K562 (cell line): ENCODE measurements at regions not wholly inside any gene's neighbourhood (a gene's known extent, or its start where the extent isn't known, plus 50 kb on each side); places are given as distances from the start of the nearest gene placed in this dataset.

Experiments used
- ATAC-seq: fragments of 200-7000 bp; cut with Tn5 transposase; 3 replicates; pipeline ENCODE4 v1.9.1; 2020; ENCODE audit warnings: moderate library complexity
- BruUV-seq: library from RNA; stranded (reverse); fragments of 400-500 nt; replicated peaks from 2 replicates; lab custom pipeline; 2021; lab: Mats Ljungman, UMichigan
- CTCF ChIA-PET: fragments of 300-600 bp; formaldehyde crosslinking; extraction: SDS; loops from one replicate; lab custom pipeline; 2021; ENCODE audit warnings: low intra/inter-chr PET ratio; lab: Yijun Ruan, JAX
- POLR2A ChIA-PET: fragments of 300-600, 350-650 bp; sonication (Branson Sonifier 250); formaldehyde crosslinking; extraction: SDS; loops from one replicate; lab custom pipeline; 2021; ENCODE audit warnings: antibody characterized with exemption, inconsistent platforms; lab: Yijun Ruan, JAX
- DNase-seq, 4 experiments: peaks; one replicate each; pipeline versions ENCODE4 v3.0.0 to v3.0.0-alpha.2; 2011 to 2018; ENCODE audit warnings: low spot score in 3 of 4, mixed read lengths in 3 of 4; ENCODE audit errors: extremely low read depth in 1 of 4
- FAIRE-seq: peaks from 2 replicates; lab custom pipeline; 2011; peaks lifted over from hg19 to GRCh38; lab: Jason Lieb, UNC
- H2AFZ ChIP-seq: 2 replicates; pipeline ENCODE4 v1.6.0; 2011; ENCODE audit warnings: low read depth, low read length, control low read depth, inconsistent platforms
- H3K27ac ChIP-seq: fragments of 200-600 bp; 3 replicates; pipeline ENCODE4 v1.8.0; 2011; ENCODE audit warnings: low read depth, mild to moderate bottlenecking, control low read depth, inconsistent platforms, low read length, moderate library complexity, mixed read lengths; ENCODE audit errors: extremely low read depth
- H3K27me3 ChIP-seq, 2 experiments: fragments of 300-600 bp in 1 of 2; 2 replicates in 1 of 2; 3 replicates in 1 of 2; pipeline versions ENCODE4 v1.6.0 to v1.8.0; 2011; ENCODE audit warnings: inconsistent platforms in 2 of 2, low read length in 2 of 2, mild to moderate bottlenecking in 1 of 2, mixed read lengths in 1 of 2, moderate library complexity in 1 of 2; ENCODE audit not compliant: control insufficient read depth in 2 of 2, insufficient read depth in 2 of 2
- H3K36me3 ChIP-seq: fragments of 300-600 bp; 3 replicates; pipeline ENCODE4 v1.8.0; 2011; ENCODE audit warnings: mild to moderate bottlenecking, low read length, inconsistent platforms; ENCODE audit not compliant: control insufficient read depth, insufficient read depth
- H3K4me1 ChIP-seq, 2 experiments: fragments of 200-600 bp in 1 of 2; replicated peaks in 1 of 2; 2 replicates in 1 of 2; 3 replicates in 1 of 2; pipeline versions ENCODE4 v1.5.1 to v1.8.0; 2011; ENCODE audit warnings: inconsistent platforms in 2 of 2, low read length in 2 of 2, mild to moderate bottlenecking in 1 of 2, mixed read lengths in 1 of 2, moderate library complexity in 1 of 2; ENCODE audit not compliant: control insufficient read depth in 2 of 2, insufficient read depth in 2 of 2
- H3K4me2 ChIP-seq: 2 replicates; pipeline ENCODE4 v1.6.1; 2011; ENCODE audit warnings: low read length, control low read depth, inconsistent platforms, mixed read lengths; ENCODE audit not compliant: insufficient read depth
- H3K4me3 ChIP-seq: fragments of 200-600 bp; sonication (generic), shearing (Covaris generic); 2 replicates; pipeline ENCODE4 v1.5.1; 2016; ENCODE audit warnings: control low read depth, inconsistent platforms
- H3K79me2 ChIP-seq: fragments of 200-600 bp; 3 replicates; pipeline ENCODE4 v1.8.0; 2011; ENCODE audit warnings: low read length, inconsistent platforms; ENCODE audit not compliant: control insufficient read depth, insufficient read depth
- H3K9ac ChIP-seq, 2 experiments: 2 replicates each; pipeline versions ENCODE4 v1.6.0 to v1.6.1; 2011; ENCODE audit warnings: low read depth in 2 of 2, low read length in 2 of 2, control low read depth in 1 of 2, inconsistent platforms in 1 of 2, mild to moderate bottlenecking in 1 of 2, mixed read lengths in 1 of 2; ENCODE audit not compliant: insufficient read depth in 1 of 2
- H3K9me1 ChIP-seq: one replicate; pipeline ENCODE4 v1.6.0; 2011; ENCODE audit warnings: inconsistent platforms, mild to moderate bottlenecking, low read length, moderate library complexity; ENCODE audit not compliant: control insufficient read depth, insufficient read depth
- H3K9me3 ChIP-seq: replicated peaks from 2 replicates; pipeline ENCODE4 v1.5.1; 2011; ENCODE audit warnings: low read depth, low read length, inconsistent platforms; ENCODE audit not compliant: control insufficient read depth, insufficient read depth
- H4K20me1 ChIP-seq: replicated peaks from 2 replicates; pipeline ENCODE4 v1.6.1; 2011; ENCODE audit warnings: low read length, inconsistent platforms, mixed read lengths; ENCODE audit not compliant: control insufficient read depth, insufficient read depth
- EWSR1 ChIP-seq: fragments of 450-650 bp; IDR thresholded peaks from 2 replicates; pipeline ENCODE4 v1.6.1; 2018; ENCODE audit warnings: borderline replicate concordance, mild to moderate bottlenecking, low read depth, moderate library complexity; ENCODE audit not compliant: partially characterized antibody
- RFX1 ChIP-seq: fragments of 450-650 bp; IDR thresholded peaks from 2 replicates; pipeline ENCODE4 v1.6.1; 2016; ENCODE audit warnings: mild to moderate bottlenecking, moderate library complexity
- RHOXF2B ChIP-seq: fragments of 250-450 bp; sonication (Bioruptor Pico); conservative IDR thresholded peaks from 2 replicates; pipeline ENCODE4 v1.5.1; 2021
- TOE1 ChIP-seq, 2 experiments: fragments of 450-650 bp in 1 of 2; sonication (generic) in 1 of 2; formaldehyde crosslinking in 1 of 2; IDR thresholded peaks; 2 replicates each; pipeline versions ENCODE4 v1.7.1 to v1.8.0; 2016 to 2022; ENCODE audit warnings: borderline replicate concordance in 2 of 2, mild to moderate bottlenecking in 2 of 2, antibody characterized with exemption in 1 of 2, inconsistent platforms in 1 of 2, low read depth in 1 of 2, missing genetic modification reagents in 1 of 2, moderate library complexity in 1 of 2
- ZNF224 ChIP-seq: sonication (generic); formaldehyde crosslinking; IDR thresholded peaks from 2 replicates; pipeline ENCODE4 v1.8.0; 2022; ENCODE audit warnings: mild to moderate bottlenecking, missing genetic modification reagents
- ZNF561 ChIP-seq: fragments of 450-650 bp; formaldehyde crosslinking; conservative IDR thresholded peaks from 2 replicates; pipeline ENCODE4 v1.4.0; 2020; ENCODE audit warnings: mild to moderate bottlenecking, moderate library complexity
- ZNF699 ChIP-seq: fragments of 250-450 bp; sonication (Bioruptor Pico); IDR thresholded peaks from 2 replicates; pipeline ENCODE4 v1.8.0; 2021; ENCODE audit warnings: mild to moderate bottlenecking, moderate library complexity; ENCODE audit not compliant: insufficient replicate concordance
- ZNF778 ChIP-seq: fragments of 450-650 bp; formaldehyde crosslinking; IDR thresholded peaks from 2 replicates; pipeline ENCODE4 v1.4.0; 2020; ENCODE audit warnings: mild to moderate bottlenecking, moderate library complexity
- WGBS: fragments of 100-300 bp; shearing (Covaris generic); methylation state at CpG from one replicate; pipeline ENCODE4 v1.1.6; 2016; ENCODE audit warnings: low coverage, mixed read lengths; ENCODE audit not compliant: insufficient coverage; ENCODE audit errors: missing lambda C conversion rate; 5-methylcytosine and 5-hydroxymethylcytosine counted together
- in situ Hi-C: fragments of 300-500 bp; cut with MboI; formaldehyde crosslinking; loops from 4 replicates; pipeline ENCODE4 v1.15.0; 2018; ENCODE audit warnings: inconsistent platforms, mixed read lengths
- intact Hi-C: fragments of 100-400 bp; cut with micrococcal nuclease; formaldehyde crosslinking; loops from 2 replicates; pipeline ENCODE4 v1.14.2; 2022

GRCh38 chr5:118224546-118224945 is 763.8 kb downstream of the DTWD2 start:
- FAIRE-seq, result no peak
- POLR2A ChIA-PET, result no interaction called here
- TF ChIP-seq EWSR1 (no peak), RHOXF2B (CRISPR knock-in tag) (no peak), TOE1 (IDR thresholded peaks at IDR 0.05; ENCODE audit: borderline replicate concordance) (no peak), TOE1 (CRISPR knock-in tag; IDR thresholded peaks at IDR 0.05; ENCODE audit: borderline replicate concordance, low read depth) (no peak), ZNF699 (no peak)
- CTCF ChIA-PET, result no interaction called here
- intact Hi-C loops, result no loop called here
- Histone ChIP-seq H3K27me3 (no peaks in the 10 kb centered on the region), H3K9me1 (no peaks in the 10 kb centered on the region), H2AFZ (no peak overlapping the region), H3K4me2 (no peak overlapping the region), H4K20me1 (no peaks in the 10 kb centered on the region), H3K4me1 (no peaks in the 10 kb centered on the region), H3K9ac (no peak overlapping the region), H3K27ac (no peak overlapping the region), H3K79me2 (no peaks in the 10 kb centered on the region), H3K4me3 (no peak overlapping the region), H3K36me3 (no peaks in the 10 kb centered on the region), H3K9me3 (no peaks in the 10 kb centered on the region)
- no peak for ATAC-seq
- in situ Hi-C loops, result no loop called here
- BruUV-seq, result no TSS peak
- 0% methylated on average over 3 of the region's 3 CpGs for WGBS
- no peak for DNase-seq

GRCh38 chr5:118220556-118221195 is 767.7 kb downstream of the DTWD2 start:
- 0% methylated on average over 2 of the region's 2 CpGs for WGBS
- Histone ChIP-seq H3K27me3 (no peaks in the 10 kb centered on the region), H3K4me3 (no peak overlapping the region), H3K4me2 (no peak overlapping the region), H3K27ac (no peak overlapping the region), H3K4me1 (no peaks in the 10 kb centered on the region), H3K79me2 (no peaks in the 10 kb centered on the region), H3K9me3 (no peaks in the 10 kb centered on the region), H3K36me3 (no peaks in the 10 kb centered on the region), H4K20me1 (no peaks in the 10 kb centered on the region), H3K9ac (no peak overlapping the region), H2AFZ (no peak overlapping the region), H3K9me1 (no peaks in the 10 kb centered on the region)
- FAIRE-seq, result no peak
- POLR2A ChIA-PET, result no interaction called here
- in situ Hi-C loops (no loop called here), intact Hi-C loops (no loop called here)
- TF ChIP-seq ZNF224 (CRISPR knock-in tag), result no peak
- TF ChIP-seq ZNF561, result no peak
- no peak for TF ChIP-seq RFX1
- no peak for TF ChIP-seq ZNF778 (CRISPR knock-in tag)
- CTCF ChIA-PET, result no interaction called here
- DNase-seq, result no peak
- ATAC-seq, result no peak
- no TSS peak for BruUV-seq
